ENCODE measurements at regions not wholly inside any gene's neighbourhood (a gene's known extent, or its start where the extent isn't known, plus 50 kb on each side); places are given as distances from the start of the nearest gene placed in this dataset.

- ATAC-seq (no peak), DNase-seq (ENCODE audit: low read depth, low spot score) (no peak)
- H3K9me2 ChIP-seq (ENCODE audit: insufficient read depth) = no peaks in the 10 kb centered on the region
- no peak overlapping the region for H3K9ac ChIP-seq (ENCODE audit: low read length)
- H2AFZ ChIP-seq (ENCODE audit: low read depth, low read length, poor library complexity, severe bottlenecking) = no peak overlapping the region
- H3K9me3 ChIP-seq (ENCODE audit: control insufficient read depth in 1 of 2, insufficient read depth in 1 of 2, low read depth in 1 of 2, low read length in 2 of 2) = no peaks in the 10 kb centered on the region
- no peak for TF ChIP-seq REST (IDR thresholded peaks at IDR 0.05; ENCODE audit: low read depth)
- no peak for TF ChIP-seq EZH2 (IDR thresholded peaks at IDR 0.05)
- H3K4me3 ChIP-seq (replicated peaks in 1 of 2; ENCODE audit: low read depth in 1 of 2, low read length in 2 of 2) = no peak overlapping the region
- no peaks in the 10 kb centered on the region for H3K4me1 ChIP-seq (ENCODE audit: control insufficient read depth in 1 of 2, insufficient read depth in 2 of 2, low read length in 2 of 2)
- no peaks in the 10 kb centered on the region for H3K36me3 ChIP-seq (ENCODE audit: control insufficient read depth in 1 of 2, insufficient read depth in 2 of 2, low read length in 2 of 2)
- ChIA-PET POLR2A (no interaction called here), RAD21 (ENCODE audit: low non-redundant PET in 1 of 2, low total read pairs in 2 of 2, uncharacterized antibody in 2 of 2, unreplicated experiment in 2 of 2) (no interaction called here), CTCF (no interaction called here)
- H3K27ac ChIP-seq (ENCODE audit: low read depth, low read length) = no peak overlapping the region
- H3K27me3 ChIP-seq (ENCODE audit: insufficient read depth, low read length) = no peaks in the 10 kb centered on the region
- no peaks in the 10 kb centered on the region for H4K20me1 ChIP-seq (ENCODE audit: insufficient read depth)
- intact Hi-C loops (cut with micrococcal nuclease) = no loop called here
- BruUV-seq (replicated peaks) = no TSS peak
- H3K79me2 ChIP-seq (ENCODE audit: insufficient read depth, low read length) = no peaks in the 10 kb centered on the region
- no peak overlapping the region for H3K4me2 ChIP-seq (ENCODE audit: low read length)
Observed at GRCh38 chr2:12288048-12288447, 428.7 kb upstream of the TRIB2 start.

- BruUV-seq (replicated peaks) = no TSS peak
- Histone ChIP-seq H3K27ac (ENCODE audit: low read depth, low read length) (no peak overlapping the region), H3K4me2 (ENCODE audit: low read length) (no peak overlapping the region), H3K9me2 (ENCODE audit: insufficient read depth) (no peaks in the 10 kb centered on the region), H3K4me1 (ENCODE audit: control insufficient read depth in 1 of 2, insufficient read depth in 2 of 2, low read length in 2 of 2) (no peaks in the 10 kb centered on the region), H3K79me2 (ENCODE audit: insufficient read depth, low read length) (no peaks in the 10 kb centered on the region), H3K9ac (ENCODE audit: low read length) (no peak overlapping the region), H4K20me1 (ENCODE audit: insufficient read depth) (no peaks in the 10 kb centered on the region), H3K4me3 (replicated peaks in 1 of 2; ENCODE audit: low read depth in 1 of 2, low read length in 2 of 2) (no peak overlapping the region), H3K9me3 (ENCODE audit: control insufficient read depth in 1 of 2, insufficient read depth in 1 of 2, low read depth in 1 of 2, low read length in 2 of 2) (no peaks in the 10 kb centered on the region), H3K36me3 (ENCODE audit: control insufficient read depth in 1 of 2, insufficient read depth in 2 of 2, low read length in 2 of 2) (no peaks in the 10 kb centered on the region), H3K27me3 (ENCODE audit: insufficient read depth, low read length) (no peaks in the 10 kb centered on the region), H2AFZ (ENCODE audit: low read depth, low read length, poor library complexity, severe bottlenecking) (no peak overlapping the region)
- POLR2A ChIA-PET = no interaction called here
- intact Hi-C loops (cut with micrococcal nuclease) = no loop called here
- DNase-seq (ENCODE audit: low read depth, low spot score) (no peak), ATAC-seq (no peak)
- RAD21 ChIA-PET (ENCODE audit: low non-redundant PET in 1 of 2, low total read pairs in 2 of 2, uncharacterized antibody in 2 of 2, unreplicated experiment in 2 of 2) = no interaction called here
- CTCF ChIA-PET = no interaction called here
- TF ChIP-seq FOSL1 (IDR thresholded peaks at IDR 0.05; ENCODE audit: low read depth) = no peak
- no peak for TF ChIP-seq REST (IDR thresholded peaks at IDR 0.05; ENCODE audit: low read depth)
- no peak for TF ChIP-seq JUND (IDR thresholded peaks at IDR 0.05)
- no peak for TF ChIP-seq SRF (IDR thresholded peaks at IDR 0.05; ENCODE audit: low read depth)
- no peak for TF ChIP-seq POLR2A (IDR thresholded peaks at IDR 0.05; ENCODE audit: borderline replicate concordance, extremely low read depth, insufficient read depth, insufficient read length)
- no peak for TF ChIP-seq CBX3 (IDR thresholded peaks at IDR 0.05; ENCODE audit: low read depth)
- no peak for TF ChIP-seq ZBTB33 (IDR thresholded peaks at IDR 0.05; ENCODE audit: extremely low read depth, insufficient replicate concordance, low read length)
- no peak for TF ChIP-seq RAD21 (IDR thresholded peaks at IDR 0.05; ENCODE audit: low read depth)
- TF ChIP-seq SP1 (IDR thresholded peaks at IDR 0.05; ENCODE audit: low read depth) = no peak
- no peak for TF ChIP-seq ELF1 (IDR thresholded peaks at IDR 0.05; ENCODE audit: borderline replicate concordance, low read depth)
- no peak for TF ChIP-seq EZH2 (IDR thresholded peaks at IDR 0.05)
Observed at GRCh38 chr2:12289120-12289802, 427.5 kb upstream of the TRIB2 start.
